IMR-90 (cell line): ENCODE measurements at regions not wholly inside any gene's neighbourhood (a gene's known extent, or its start where the extent isn't known, plus 50 kb on each side); places are given as distances from the start of the nearest gene placed in this dataset.

Experiments used
- ATAC-seq: fragments of 200-7000 bp; cut with Tn5 transposase; 2 replicates; pipeline ENCODE4 v1.9.1; 2020; ENCODE audit warnings: low read depth, mild to moderate bottlenecking, moderate library complexity
- BruUV-seq: library from RNA; stranded (reverse); fragments of 400-500 nt; replicated peaks from 2 replicates; lab custom pipeline; 2021; lab: Mats Ljungman, UMichigan
- CTCF ChIA-PET: fragments of 300-600 bp; formaldehyde crosslinking; extraction: SDS; loops from one replicate; lab custom pipeline; 2021; ENCODE audit warnings: antibody characterized with exemption; lab: Yijun Ruan, JAX
- POLR2A ChIA-PET: fragments of 300-600 bp; sonication (Branson Sonifier 250); formaldehyde crosslinking; loops from one replicate; lab custom pipeline; 2022; ENCODE audit warnings: antibody characterized with exemption; ENCODE audit not compliant: unreplicated experiment; lab: Charles Lee
- DNase-seq: peaks from one replicate; pipeline ENCODE4 v3.0.0; 2013
- H2AFZ ChIP-seq: replicated peaks from 2 replicates; pipeline ENCODE3; 2013; ENCODE audit warnings: low read length, mild to moderate bottlenecking; ENCODE audit not compliant: poor library complexity
- H2AK5ac ChIP-seq: 2 replicates; pipeline ENCODE4 v1.6.1; 2013; ENCODE audit warnings: low read depth, low read length, inconsistent platforms
- H2AK9ac ChIP-seq: replicated peaks from 2 replicates; pipeline ENCODE3; 2013; ENCODE audit warnings: mild to moderate bottlenecking, low read depth, low read length, moderate library complexity; ENCODE audit not compliant: poor library complexity
- H2BK120ac ChIP-seq: 2 replicates; pipeline ENCODE4 v1.6.1; 2013; ENCODE audit warnings: low read depth, low read length, inconsistent platforms
- H2BK15ac ChIP-seq: 3 replicates; pipeline ENCODE4 v1.6.1; 2013; ENCODE audit warnings: low read depth, low read length, inconsistent platforms
- H2BK20ac ChIP-seq: 2 replicates; pipeline ENCODE4 v1.6.1; 2013; ENCODE audit warnings: low read depth, mild to moderate bottlenecking, inconsistent platforms, low read length, moderate library complexity
- H2BK5ac ChIP-seq: 2 replicates; pipeline ENCODE4 v1.6.1; 2013; ENCODE audit warnings: mild to moderate bottlenecking, low read depth, low read length, inconsistent platforms; ENCODE audit not compliant: poor library complexity, severe bottlenecking
- H3K14ac ChIP-seq: replicated peaks from 2 replicates; pipeline ENCODE4 v1.6.1; 2013; ENCODE audit warnings: low read depth, low read length, inconsistent platforms
- H3K18ac ChIP-seq: 2 replicates; pipeline ENCODE4 v1.6.1; 2013; ENCODE audit warnings: low read depth, low read length, control low read depth
- H3K23ac ChIP-seq: 2 replicates; pipeline ENCODE4 v1.6.1; 2013; ENCODE audit warnings: low read depth, low read length, inconsistent platforms
- H3K27ac ChIP-seq: 2 replicates; pipeline ENCODE4 v1.5.1; 2013; ENCODE audit warnings: mild to moderate bottlenecking, control low read depth, low read length; ENCODE audit not compliant: insufficient read depth
- H3K27me3 ChIP-seq: 2 replicates; pipeline ENCODE4 v1.6.1; 2013; ENCODE audit warnings: low read length; ENCODE audit not compliant: control insufficient read depth, insufficient read depth
- H3K36me3 ChIP-seq: 2 replicates; pipeline ENCODE4 v1.6.1; 2013; ENCODE audit warnings: low read length, mixed read lengths; ENCODE audit not compliant: control insufficient read depth, insufficient read depth
- H3K4ac ChIP-seq: 2 replicates; pipeline ENCODE4 v1.6.1; 2013; ENCODE audit warnings: low read depth, low read length, inconsistent platforms
- H3K4me1 ChIP-seq: 2 replicates; pipeline ENCODE4 v1.6.1; 2013; ENCODE audit warnings: low read length, mixed read lengths; ENCODE audit not compliant: control insufficient read depth, insufficient read depth
- H3K4me2 ChIP-seq: 2 replicates; pipeline ENCODE4 v1.6.1; 2013; ENCODE audit warnings: low read depth, mild to moderate bottlenecking, control low read depth, low read length, moderate library complexity
- H3K4me3 ChIP-seq: 2 replicates; pipeline ENCODE4 v1.5.1; 2013; ENCODE audit warnings: low read depth, mild to moderate bottlenecking, control low read depth, low read length, moderate library complexity; ENCODE audit not compliant: insufficient read depth
- H3K56ac ChIP-seq: 2 replicates; pipeline ENCODE4 v1.6.1; 2013; ENCODE audit warnings: low read length, inconsistent platforms; ENCODE audit not compliant: insufficient read depth; ENCODE audit errors: extremely low read depth
- H3K79me1 ChIP-seq, 2 experiments: 2 replicates each; pipeline ENCODE4 v1.6.1; 2013; ENCODE audit warnings: low read length in 2 of 2, inconsistent platforms in 1 of 2, low read depth in 1 of 2
- H3K9ac ChIP-seq: 2 replicates; pipeline ENCODE4 v1.6.1; 2013; ENCODE audit warnings: low read depth, low read length, control low read depth
- H3K9me1 ChIP-seq: 2 replicates; pipeline ENCODE4 v1.6.1; 2013; ENCODE audit warnings: low read length, inconsistent platforms; ENCODE audit not compliant: insufficient read depth
- H3K9me3 ChIP-seq: 2 replicates; pipeline ENCODE4 v1.6.1; 2013; ENCODE audit warnings: low read length; ENCODE audit not compliant: control insufficient read depth, insufficient read depth
- H4K20me1 ChIP-seq: 2 replicates; pipeline ENCODE4 v1.6.1; 2013; ENCODE audit warnings: low read length, inconsistent platforms; ENCODE audit not compliant: insufficient read depth
- H4K5ac ChIP-seq: 2 replicates; pipeline ENCODE4 v1.6.1; 2013; ENCODE audit warnings: mild to moderate bottlenecking, low read depth, low read length, control low read depth
- H4K8ac ChIP-seq, 2 experiments: 2 replicates each; pipeline ENCODE4 v1.6.1; 2013; ENCODE audit warnings: low read depth in 2 of 2, low read length in 2 of 2, control low read depth in 1 of 2, inconsistent platforms in 1 of 2
- H4K91ac ChIP-seq: 2 replicates; pipeline ENCODE4 v1.6.1; 2013; ENCODE audit warnings: low read depth, low read length, inconsistent platforms; ENCODE audit not compliant: insufficient read depth
- CEBPB ChIP-seq: IDR thresholded peaks from 2 replicates; pipeline ENCODE4 v1.6.1; 2012; ENCODE audit warnings: low read depth, low read length, improper control_type of control experiment
- CHD1 ChIP-seq: IDR thresholded peaks from 2 replicates; pipeline ENCODE4 v1.6.1; 2012; ENCODE audit warnings: low read depth, low read length, improper control_type of control experiment
- MAFK ChIP-seq: IDR thresholded peaks from 2 replicates; pipeline ENCODE4 v1.6.1; 2012; ENCODE audit warnings: low read depth, low read length, improper control_type of control experiment
- POLR2A ChIP-seq: IDR thresholded peaks from 2 replicates; pipeline ENCODE4 v1.6.1; 2012; ENCODE audit warnings: mild to moderate bottlenecking, low read depth, low read length
- RFX5 ChIP-seq: IDR thresholded peaks from 2 replicates; pipeline ENCODE4 v1.8.0; 2012; ENCODE audit warnings: low read depth, mild to moderate bottlenecking, low read length, moderate library complexity
- SMC3 ChIP-seq: fragments of 150-350 bp; IDR thresholded peaks from 2 replicates; pipeline ENCODE4 v1.6.1; 2016; ENCODE audit warnings: low read depth, mild to moderate bottlenecking, antibody characterized with exemption, low read length, moderate library complexity
- WGBS, 2 experiments: methylation state at CpG; one replicate each; pipeline versions ENCODE4 v1.1.5 to v1.1.7; 2013; ENCODE audit warnings: missing lambda C conversion rate in 2 of 2; ENCODE audit not compliant: insufficient read length in 1 of 2; ENCODE audit errors: extremely low coverage in 2 of 2; 5-methylcytosine and 5-hydroxymethylcytosine counted together
- dilution Hi-C: fragments of 300-500 bp; cut with HindIII; formaldehyde crosslinking; loops from one replicate; pipeline ENCODE4 v1.14.3; 2018; ENCODE audit warnings: low sequenced_read_pairs; ENCODE audit not compliant: unreplicated experiment
- in situ Hi-C: fragments of 300-500 bp; cut with MboI; formaldehyde crosslinking; loops from 3 replicates; pipeline ENCODE4 v1.14.3; 2019; ENCODE audit warnings: low sequenced_read_pairs, inconsistent platforms, mixed read lengths
- intact Hi-C: fragments of 100-400 bp; cut with micrococcal nuclease; formaldehyde crosslinking; loops from 2 replicates; pipeline ENCODE4 v1.10.0; 2022

DNA sequence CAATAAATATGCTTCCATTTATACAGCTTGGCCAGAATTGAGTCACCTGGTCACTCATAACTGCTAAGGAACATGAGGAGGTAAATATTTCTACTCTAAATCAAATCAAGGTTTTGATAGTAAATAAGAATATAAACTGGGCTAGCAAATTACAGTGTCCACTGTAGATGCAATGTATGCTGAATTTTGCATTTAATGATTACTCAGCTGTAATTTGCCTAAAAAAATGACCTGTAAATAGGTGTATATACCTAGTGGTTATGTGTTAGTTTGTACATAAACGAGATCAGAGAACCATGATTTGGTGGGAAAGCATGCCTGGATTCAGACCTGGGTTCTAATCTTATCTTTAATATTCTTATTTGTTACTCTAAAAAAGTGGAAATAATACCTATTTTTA lies 76.6 kb upstream of the CNTN1 start:
- BruUV-seq, result no TSS peak

More for the DNA sequence above, 76.6 kb upstream of the CNTN1 start:
- Histone ChIP-seq H3K9me1 (no peaks in the 10 kb centered on the region), H2BK15ac (no peak overlapping the region), H3K4ac (no peak overlapping the region), H3K14ac (no peak overlapping the region), H4K8ac (no peak overlapping the region), H3K9me3 (0 out of 2 replicates have a peak, but pooled peaks cover 5% of the 10 kb centered on the region), H2AK9ac (no peak overlapping the region), H2AK5ac (no peak overlapping the region), H2BK20ac (no peak overlapping the region), H4K5ac (no peak overlapping the region), H3K36me3 (no peaks in the 10 kb centered on the region), H3K23ac (no peak overlapping the region), H3K79me1 (no peaks in the 10 kb centered on the region), H2BK5ac (no peak overlapping the region), H3K27ac (no peak overlapping the region), H2AFZ (no peak overlapping the region), H3K4me2 (no peak overlapping the region), H4K20me1 (no peaks in the 10 kb centered on the region), H3K18ac (no peak overlapping the region), H3K9ac (no peak overlapping the region), H2BK120ac (no peak overlapping the region), H3K56ac (no peak overlapping the region), H4K91ac (no peak overlapping the region), H3K27me3 (no peaks in the 10 kb centered on the region), H3K4me1 (no peaks in the 10 kb centered on the region), H3K4me3 (no peak overlapping the region)
- ChIA-PET POLR2A (no interaction called here), CTCF (no interaction called here)
- ATAC-seq, result no peak
- no CpG with 5 or more reads among the region's 1 CpG for WGBS, 2 experiments
- no peak for TF ChIP-seq CEBPB
- TF ChIP-seq POLR2A, result no peak
- no peak for TF ChIP-seq SMC3
- TF ChIP-seq MAFK, result peak; percentile 43
- TF ChIP-seq CHD1, result no peak
- TF ChIP-seq RFX5, result no peak
- dilution Hi-C loops (no loop called here), in situ Hi-C loops (no loop called here), intact Hi-C loops (no loop called here)
- no peak for DNase-seq
